GM12878 (cell line): ENCODE measurements at regions not wholly inside any gene's neighbourhood (a gene's known extent, or its start where the extent isn't known, plus 50 kb on each side); places are given as distances from the start of the nearest gene placed in this dataset.

Experiments used
- ATAC-seq: fragments of 200-7000 bp; cut with Tn5 transposase; 3 replicates; pipeline ENCODE4 v1.9.1; 2020; ENCODE audit warnings: mild to moderate bottlenecking, moderate library complexity
- BruUV-seq: library from RNA; stranded (reverse); fragments of 400-500 nt; replicated peaks from 2 replicates; lab custom pipeline; 2021; lab: Mats Ljungman, UMichigan
- CTCF ChIA-PET: fragments of 300-600 bp; sonication (Branson Sonifier 250); formaldehyde crosslinking; extraction: SDS; loops from one replicate; lab custom pipeline; 2021; ENCODE audit warnings: inconsistent platforms; lab: Yijun Ruan, JAX
- POLR2A ChIA-PET: fragments of 350-600 bp; formaldehyde crosslinking; extraction: SDS; loops from one replicate; lab custom pipeline; 2021; ENCODE audit warnings: inconsistent platforms; lab: Charles Lee
- RAD21 ChIA-PET: fragments of 300-600 bp; sonication (Branson Sonifier 250); formaldehyde crosslinking; loops from one replicate; lab custom pipeline; 2023; ENCODE audit warnings: antibody characterized with exemption; ENCODE audit not compliant: unreplicated experiment; lab: Charles Lee
- SMC1A ChIA-PET: fragments of 300-600 bp; sonication (Branson Sonifier 250); formaldehyde crosslinking; loops from one replicate; lab custom pipeline; 2023; ENCODE audit not compliant: unreplicated experiment, uncharacterized antibody; lab: Charles Lee
- DNase-seq: peaks from one replicate; pipeline ENCODE4 v3.0.0-alpha.2; 2011; ENCODE audit warnings: low read depth, low spot score
- FAIRE-seq: peaks from 3 replicates; lab custom pipeline; 2011; peaks lifted over from hg19 to GRCh38; lab: Jason Lieb, UNC
- H2AFZ ChIP-seq: 2 replicates; pipeline ENCODE4 v1.6.0; 2011; ENCODE audit warnings: low read depth, low read length, control low read depth; ENCODE audit not compliant: control insufficient read depth
- H3K27ac ChIP-seq: 2 replicates; pipeline ENCODE4 v1.5.1; 2011; ENCODE audit warnings: control low read depth; ENCODE audit not compliant: control insufficient read depth, insufficient read depth
- H3K27me3 ChIP-seq, 2 experiments: replicated peaks in 1 of 2; 2 replicates each; pipeline versions ENCODE4 v1.6.0 to v1.6.1; 2011; ENCODE audit warnings: low read length in 1 of 2; ENCODE audit not compliant: control insufficient read depth in 2 of 2, insufficient read depth in 2 of 2
- H3K36me3 ChIP-seq, 2 experiments: 2 replicates each; pipeline ENCODE4 v1.5.1; 2011; ENCODE audit warnings: low read length in 1 of 2; ENCODE audit not compliant: control insufficient read depth in 2 of 2, insufficient read depth in 2 of 2
- H3K4me1 ChIP-seq: 2 replicates; pipeline ENCODE4 v1.6.1; 2011; ENCODE audit warnings: mild to moderate bottlenecking, low read length, moderate library complexity, mixed read lengths; ENCODE audit not compliant: control insufficient read depth, insufficient read depth
- H3K4me2 ChIP-seq: 2 replicates; pipeline ENCODE4 v1.6.0; 2011; ENCODE audit warnings: control low read depth; ENCODE audit not compliant: control insufficient read depth, insufficient read depth
- H3K4me3 ChIP-seq: fragments of 200-600 bp; sonication (generic); 2 replicates; pipeline ENCODE4 v1.5.1; 2016
- H3K79me2 ChIP-seq: 2 replicates; pipeline ENCODE4 v1.6.0; 2011; ENCODE audit warnings: low read length; ENCODE audit not compliant: control insufficient read depth, insufficient read depth
- H3K9ac ChIP-seq: 2 replicates; pipeline ENCODE4 v1.8.0; 2011; ENCODE audit warnings: low read length, control low read depth, mixed read lengths; ENCODE audit not compliant: control insufficient read depth, insufficient read depth
- H3K9me3 ChIP-seq: replicated peaks from 3 replicates; pipeline ENCODE4 v1.5.1; 2011; ENCODE audit warnings: mild to moderate bottlenecking, low read length; ENCODE audit not compliant: control insufficient read depth, insufficient read depth
- H4K20me1 ChIP-seq: 2 replicates; pipeline ENCODE4 v1.6.0; 2011; ENCODE audit not compliant: control insufficient read depth, insufficient read depth
- ASH2L ChIP-seq: fragments of 300-600, 200-600 bp; sonication (generic); IDR thresholded peaks from 2 replicates; pipeline ENCODE4 v1.6.1; 2017; ENCODE audit warnings: low read depth, mild to moderate bottlenecking, borderline replicate concordance
- ATF2 ChIP-seq: IDR thresholded peaks from 2 replicates; pipeline ENCODE4 v1.6.1; 2012; ENCODE audit warnings: low read length, inconsistent platforms
- KLF5 ChIP-seq: fragments of 450-650 bp; IDR thresholded peaks from 2 replicates; pipeline ENCODE4 v1.6.1; 2014; ENCODE audit warnings: mild to moderate bottlenecking; ENCODE audit not compliant: partially characterized antibody
- MXI1 ChIP-seq: fragments of 150-350 bp; IDR thresholded peaks from 2 replicates; pipeline ENCODE4 v1.6.1; 2011; ENCODE audit warnings: low read depth, mild to moderate bottlenecking, inconsistent platforms, low read length, improper control_type of control experiment
- NRF1 ChIP-seq: conservative IDR thresholded peaks from 2 replicates; pipeline ENCODE4 v1.6.1; 2011; ENCODE audit warnings: mild to moderate bottlenecking, low read depth, low read length, improper control_type of control experiment
- SMAD1 ChIP-seq: fragments of 450-650 bp; IDR thresholded peaks from 2 replicates; pipeline ENCODE4 v1.6.1; 2018; ENCODE audit warnings: mild to moderate bottlenecking, low read depth; ENCODE audit not compliant: partially characterized antibody
- TAF1 ChIP-seq: IDR thresholded peaks from 2 replicates; pipeline ENCODE4 v1.6.1; 2011; ENCODE audit warnings: mild to moderate bottlenecking, low read depth, low read length, borderline replicate concordance
- ZBTB11 ChIP-seq: fragments of 450-650 bp; formaldehyde crosslinking; IDR thresholded peaks from 2 replicates; pipeline ENCODE4 v1.5.0; 2022; ENCODE audit warnings: mild to moderate bottlenecking, missing genetic modification characterization
- ZNF592 ChIP-seq: fragments of 450-650 bp; IDR thresholded peaks from 2 replicates; pipeline ENCODE4 v1.6.1; 2017; ENCODE audit warnings: mild to moderate bottlenecking, moderate library complexity
- ZNF622 ChIP-seq: fragments of 450-650 bp; IDR thresholded peaks from 2 replicates; pipeline ENCODE4 v1.6.1; 2017; ENCODE audit warnings: mild to moderate bottlenecking, inconsistent platforms
- WGBS: methylation state at CpG from one replicate; pipeline ENCODE4 v1.1.6; 2016; ENCODE audit warnings: low lambda C conversion rate; ENCODE audit not compliant: insufficient replicate concordance, insufficient coverage; ENCODE audit errors: missing lambda C conversion rate; 5-methylcytosine and 5-hydroxymethylcytosine counted together
- in situ Hi-C: fragments of 300-500 bp; cut with MboI; formaldehyde crosslinking; loops from 9 replicates; pipeline ENCODE4 v1.14.3; 2018; ENCODE audit warnings: mixed read lengths
- intact Hi-C: fragments of 100-400 bp; cut with micrococcal nuclease; formaldehyde crosslinking; loops from one replicate; pipeline ENCODE4 v1.14.2; 2022; ENCODE audit not compliant: unreplicated experiment

GRCh38 chr10:44005788-44006099 is 357.1 kb upstream of the ZNF32 start (continued):
- no peak for TF ChIP-seq ZNF592

- H3K27me3 ChIP-seq = no peaks in the 10 kb centered on the region
- H4K20me1 ChIP-seq = no peaks in the 10 kb centered on the region
- POLR2A ChIA-PET = no interaction called here
- H3K4me1 ChIP-seq = peaks cover 14% of the 10 kb centered on the region; the same call in 1 of the 2 replicates
- no peak overlapping the region for H3K4me3 ChIP-seq
- CTCF ChIA-PET = no interaction called here
- no peaks in the 10 kb centered on the region for H3K79me2 ChIP-seq
- SMC1A ChIA-PET = interaction anchor here (1.1 kb wide), 1 partner anchor 45 kb away, joined by 3 read pairs; no protein-coding TSS in a partner anchor
- no peak overlapping the region for H3K4me2 ChIP-seq
- no peak for FAIRE-seq
- no peaks in the 10 kb centered on the region; the same call in 2 of the 3 replicates for H3K9me3 ChIP-seq
- 80% methylated on average over 43 of the region's 43 CpGs for WGBS
- BruUV-seq = no TSS peak
- no peak overlapping the region for H2AFZ ChIP-seq
- RAD21 ChIA-PET = no interaction called here
- no peak overlapping the region for H3K27ac ChIP-seq
- in situ Hi-C loops = loop anchor here (25.0 kb wide), 1 partner anchor 593 kb away; the partner anchor contains the start of gene HNRNPF
- intact Hi-C loops = loop anchor here (10.0 kb wide), 1 partner anchor 300 kb away; no protein-coding TSS in a partner anchor
- no peak overlapping the region for H3K9ac ChIP-seq
- no peaks in the 10 kb centered on the region for H3K36me3 ChIP-seq
- ATAC-seq = no peak
- DNase-seq = no peak
- no peak for TF ChIP-seq NRF1
- TF ChIP-seq ZBTB11 (CRISPR knock-in tag) = no peak
- no peak for TF ChIP-seq KLF5
- TF ChIP-seq TAF1 = no peak
- TF ChIP-seq ATF2 = no peak
- TF ChIP-seq ZNF622 = no peak
- no peak for TF ChIP-seq MXI1
- no peak for TF ChIP-seq SMAD1
- no peak for TF ChIP-seq ASH2L
Observed at GRCh38 chr10:44004913-44005787, 356.5 kb upstream of the ZNF32 start.
